GM23338 (cell line): ENCODE measurements at regions not wholly inside any gene's neighbourhood (a gene's known extent, or its start where the extent isn't known, plus 50 kb on each side); places are given as distances from the start of the nearest gene placed in this dataset.

Experiments used
- ATAC-seq: fragments of 200-7000 bp; cut with Tn5 transposase; 3 replicates; pipeline ENCODE4 v1.9.1; 2020
- DNase-seq: peaks from one replicate; pipeline ENCODE4 v3.0.0-alpha.2; 2015; ENCODE audit warnings: low spot score
- H2AFZ ChIP-seq: fragments of 200-600 bp; sonication (generic); 2 replicates; pipeline ENCODE4 v1.8.0; 2016; ENCODE audit warnings: antibody characterized with exemption, mild to moderate bottlenecking, moderate library complexity
- H3F3A ChIP-seq: fragments of 200-600 bp; sonication (generic); replicated peaks from 2 replicates; pipeline ENCODE4 v1.8.0; 2017; ENCODE audit warnings: antibody characterized with exemption, mixed run types, low read depth
- H3K27ac ChIP-seq: fragments of 200-600 bp; sonication (generic); 2 replicates; pipeline ENCODE4 v1.6.1; 2016; ENCODE audit warnings: low read depth
- H3K27me3 ChIP-seq: fragments of 200-600 bp; sonication (generic); 2 replicates; pipeline ENCODE4 v1.8.0; 2016; ENCODE audit warnings: mild to moderate bottlenecking, mixed run types, moderate library complexity; ENCODE audit not compliant: insufficient read depth
- H3K36me3 ChIP-seq: fragments of 200-600 bp; sonication (generic); 2 replicates; pipeline ENCODE4 v1.8.0; 2016; ENCODE audit warnings: mild to moderate bottlenecking; ENCODE audit not compliant: insufficient read depth
- H3K4me1 ChIP-seq: fragments of 200-600 bp; sonication (generic); 2 replicates; pipeline ENCODE4 v1.8.0; 2016; ENCODE audit warnings: mild to moderate bottlenecking, moderate library complexity; ENCODE audit not compliant: insufficient read depth
- H3K4me2 ChIP-seq: fragments of 200-600 bp; sonication (generic); 2 replicates; pipeline ENCODE4 v1.7.1; 2017; ENCODE audit warnings: mixed run types
- H3K4me3 ChIP-seq: fragments of 200-600 bp; sonication (generic); 2 replicates; pipeline ENCODE4 v1.6.1; 2016; ENCODE audit warnings: mixed run types
- H3K79me2 ChIP-seq: fragments of 200-600 bp; sonication (generic); replicated peaks from 2 replicates; pipeline ENCODE4 v1.8.0; 2017; ENCODE audit warnings: mild to moderate bottlenecking; ENCODE audit not compliant: insufficient read depth
- H3K9me2 ChIP-seq: fragments of 200-600 bp; sonication (generic); 2 replicates; pipeline ENCODE4 v1.8.0; 2017; ENCODE audit not compliant: insufficient read depth
- H4K20me1 ChIP-seq: fragments of 200-600 bp; sonication (generic); replicated peaks from 2 replicates; pipeline ENCODE4 v1.8.0; 2017; ENCODE audit warnings: mild to moderate bottlenecking; ENCODE audit not compliant: insufficient read depth
- H3K27ac Mint-ChIP-seq: 2 replicates; pipeline ENCODE4 v1.8.0; 2020; ENCODE audit warnings: inconsistent platforms, mild to moderate bottlenecking, moderate library complexity, mixed read lengths
- H3K27me3 Mint-ChIP-seq: 3 replicates; pipeline ENCODE4 v1.8.0; 2022; ENCODE audit warnings: low read depth, mild to moderate bottlenecking, moderate library complexity, mixed read lengths, inconsistent platforms; ENCODE audit not compliant: insufficient read depth, poor library complexity
- H3K36me3 Mint-ChIP-seq: 3 replicates; pipeline ENCODE4 v1.8.0; 2021; ENCODE audit warnings: low read depth, mild to moderate bottlenecking, inconsistent platforms, moderate library complexity, mixed read lengths
- H3K4me1 Mint-ChIP-seq: 3 replicates; pipeline ENCODE4 v1.8.0; 2020; ENCODE audit warnings: mild to moderate bottlenecking, inconsistent platforms, mixed read lengths
- H3K4me3 Mint-ChIP-seq: 3 replicates; pipeline ENCODE4 v1.8.0; 2021; ENCODE audit warnings: moderate library complexity, mild to moderate bottlenecking, inconsistent platforms, mixed read lengths
- H3K9me3 Mint-ChIP-seq: 3 replicates; pipeline ENCODE4 v1.8.0; 2020; ENCODE audit warnings: moderate library complexity, mild to moderate bottlenecking, inconsistent platforms, mixed read lengths
- ETS1 ChIP-seq: IDR thresholded peaks from 2 replicates; pipeline ENCODE4 v1.6.1; 2016; ENCODE audit warnings: antibody characterized with exemption
- EZH2 ChIP-seq: fragments of 200-600 bp; sonication (generic); IDR thresholded peaks from one replicate; pipeline ENCODE4 v1.8.0; 2017; ENCODE audit warnings: antibody characterized with exemption, mild to moderate bottlenecking, low read depth; ENCODE audit not compliant: unreplicated experiment
- EZH2phosphoT487 ChIP-seq: fragments of 200-600 bp; sonication (generic); IDR thresholded peaks from one replicate; pipeline ENCODE4 v1.8.1; 2018; ENCODE audit warnings: antibody characterized with exemption; ENCODE audit not compliant: unreplicated experiment
- NANOG ChIP-seq: IDR thresholded peaks from 2 replicates; pipeline ENCODE4 v1.6.1; 2016; ENCODE audit warnings: antibody characterized with exemption, borderline replicate concordance
- STAT1 ChIP-seq: IDR thresholded peaks from one replicate; pipeline ENCODE4 v1.6.1; 2016; ENCODE audit warnings: antibody characterized with exemption; ENCODE audit not compliant: unreplicated experiment
- ZNF114 ChIP-seq: fragments of 250-450 bp; sonication (Bioruptor Pico); IDR thresholded peaks from 2 replicates; pipeline ENCODE4 v1.5.0; 2020; ENCODE audit warnings: mild to moderate bottlenecking, moderate library complexity
- ZNF462 ChIP-seq: fragments of 250-450 bp; sonication (Bioruptor Pico); IDR thresholded peaks from 2 replicates; pipeline ENCODE4 v1.5.0; 2020; ENCODE audit warnings: mild to moderate bottlenecking, moderate library complexity

- no peaks in the 10 kb centered on the region for H3K27me3 ChIP-seq
- no peaks in the 10 kb centered on the region for H3K9me3 Mint-ChIP-seq
- ATAC-seq (no peak), DNase-seq (no peak)
- no peak overlapping the region for H2AFZ ChIP-seq
- no peaks in the 10 kb centered on the region for H3F3A ChIP-seq
- no peaks in the 10 kb centered on the region for H3K36me3 ChIP-seq
- H3K4me2 ChIP-seq = no peak overlapping the region
- H3K4me1 Mint-ChIP-seq = no peaks in the 10 kb centered on the region
- H3K27ac ChIP-seq = no peak overlapping the region
- peaks cover 21% of the 10 kb centered on the region for H3K9me2 ChIP-seq
- H3K27ac Mint-ChIP-seq = no peak overlapping the region
- H3K4me3 Mint-ChIP-seq = no peak overlapping the region
- peaks cover 2% of the 10 kb centered on the region for H3K27me3 Mint-ChIP-seq
- H4K20me1 ChIP-seq = no peaks in the 10 kb centered on the region
- H3K79me2 ChIP-seq = no peaks in the 10 kb centered on the region
- no peaks in the 10 kb centered on the region for H3K4me1 ChIP-seq
- no peak overlapping the region for H3K4me3 ChIP-seq
- TF ChIP-seq EZH2phosphoT487 = no peak
- no peak for TF ChIP-seq ZNF462 (CRISPR knock-in tag)
- no peak for TF ChIP-seq NANOG
- TF ChIP-seq ETS1 = no peak
- no peak for TF ChIP-seq STAT1
- no peak for TF ChIP-seq EZH2
- TF ChIP-seq ZNF114 = no peak
- H3K36me3 Mint-ChIP-seq = no peaks in the 10 kb centered on the region
Measured at GRCh38 chr16:79865918-79866317, 265.4 kb upstream of the MAF start.
